Right forelimb (tissue), 1 donor: ENCODE measurements at regions not wholly inside any gene's neighbourhood (a gene's known extent, or its start where the extent isn't known, plus 50 kb on each side); places are given as distances from the start of the nearest gene placed in this dataset.
"Not testable (repeated sequence)": the region's sequence is repeated elsewhere in the genome, so short reads cannot be mapped to it uniquely, and the experiment has no call there.

ENCODE experiments used
- DNase-seq: peaks from one replicate; pipeline ENCODE4 v3.0.0-alpha.2; 2018

GRCh38 chr3:104066658-104067057 lies 1300.1 kb upstream of the ALCAM start:
- no peak for DNase-seq

GRCh38 chr3:104069114-104069513 lies 1297.6 kb upstream of the ALCAM start:
- DNase-seq = no peak

- DNase-seq = no peak
These were observed 1295.8 kb upstream of the ALCAM start for GRCh38 chr3:104070906-104071305.

GRCh38 chr3:104080088-104080626 lies 1286.6 kb upstream of the ALCAM start:
- no peak for DNase-seq

- no peak for DNase-seq
These were observed 1278.0 kb upstream of the ALCAM start for GRCh38 chr3:104088738-104089137.

GRCh38 chr3:104089987-104090386 lies 1276.7 kb upstream of the ALCAM start:
- DNase-seq = not testable (repeated sequence)

- no peak for DNase-seq
These were observed 1265.0 kb upstream of the ALCAM start for GRCh38 chr3:104101736-104102135.

DNA sequence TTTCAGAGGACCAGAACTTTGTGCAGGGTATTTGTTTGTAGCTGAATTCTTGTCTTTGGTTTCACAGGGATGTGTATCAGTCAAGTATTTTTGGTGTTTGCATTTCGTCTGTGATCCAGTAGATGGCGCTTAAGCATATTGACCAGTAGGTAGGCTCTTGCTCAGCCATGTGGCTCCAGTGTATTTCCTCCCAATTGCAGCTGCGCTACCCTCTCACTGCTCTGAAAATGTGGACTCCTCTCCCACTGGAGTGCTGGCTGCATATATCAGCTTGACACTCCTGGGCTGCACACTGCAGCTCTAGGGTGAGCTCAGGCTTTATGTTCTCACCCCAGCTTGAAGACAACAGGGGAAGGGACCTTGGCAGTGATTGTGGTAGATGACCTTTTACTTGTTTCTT lies 1264.3 kb upstream of the ALCAM start:
- DNase-seq = no peak

GRCh38 chr3:104106276-104106675 lies 1260.4 kb upstream of the ALCAM start:
- no peak for DNase-seq

DNA sequence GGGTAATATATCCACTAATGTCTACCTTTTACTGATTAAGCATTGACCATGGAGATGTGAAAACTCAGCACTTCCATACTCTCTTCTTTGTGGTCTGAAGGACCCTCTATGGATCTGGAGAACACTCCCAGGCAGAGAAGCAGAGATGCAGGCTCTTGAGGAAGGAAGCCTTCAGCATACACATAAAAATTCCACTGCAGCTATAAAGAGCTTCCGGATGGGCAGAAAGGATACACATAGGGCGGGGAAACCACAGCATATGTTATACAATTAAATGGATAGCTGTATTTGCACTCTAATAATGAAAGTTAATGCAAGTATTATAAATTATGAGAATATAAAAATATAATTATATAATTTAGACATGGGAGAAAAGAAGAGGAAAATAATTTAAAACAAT lies 1258.2 kb upstream of the ALCAM start:
- no peak for DNase-seq

GRCh38 chr3:104126463-104126862 lies 1240.2 kb upstream of the ALCAM start:
- DNase-seq = no peak

DNA sequence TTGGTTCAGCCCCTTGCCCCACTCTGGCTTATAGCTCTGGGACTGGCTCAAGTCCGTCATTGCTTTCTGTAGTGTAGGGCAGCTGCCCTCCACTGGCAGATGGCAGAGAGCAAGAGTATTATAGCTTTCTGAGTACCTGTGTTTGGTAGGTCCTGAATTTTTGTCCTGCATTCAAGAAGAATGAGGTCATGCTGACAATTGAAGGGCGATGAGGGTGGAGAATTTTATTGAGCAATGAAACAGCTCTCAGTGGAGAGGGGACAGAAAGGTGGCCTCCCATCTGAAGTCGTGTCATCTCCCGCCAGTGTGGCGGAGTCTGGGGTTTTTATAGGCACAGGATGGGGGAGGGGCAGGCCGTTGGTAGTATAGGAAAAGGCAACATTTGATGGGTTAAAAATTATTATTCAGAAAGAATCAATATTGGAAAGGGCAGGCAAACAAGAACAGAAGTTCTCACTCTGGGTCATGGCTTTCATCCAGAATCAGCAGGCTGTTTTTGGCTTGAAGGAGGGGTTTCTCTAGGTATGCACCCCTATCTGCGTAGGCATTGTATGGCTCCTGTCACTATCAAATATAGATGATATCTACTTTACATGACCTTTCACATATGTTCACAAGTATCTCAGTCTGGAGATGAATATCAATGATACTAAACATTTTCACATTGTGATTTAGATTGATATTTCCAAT lies 1239.7 kb upstream of the ALCAM start:
- DNase-seq = no peak

GRCh38 chr3:104127830-104128229 lies 1238.9 kb upstream of the ALCAM start:
- no peak for DNase-seq

GRCh38 chr3:104132566-104133403 lies 1233.9 kb upstream of the ALCAM start:
- DNase-seq = no peak

GRCh38 chr3:104133630-104134029 lies 1233.1 kb upstream of the ALCAM start:
- no peak for DNase-seq

- DNase-seq = no peak
These were observed 1229.6 kb upstream of the ALCAM start for GRCh38 chr3:104137116-104137515.

- DNase-seq = no peak
These were observed 1221.5 kb upstream of the ALCAM start for GRCh38 chr3:104145164-104145563.

DNA sequence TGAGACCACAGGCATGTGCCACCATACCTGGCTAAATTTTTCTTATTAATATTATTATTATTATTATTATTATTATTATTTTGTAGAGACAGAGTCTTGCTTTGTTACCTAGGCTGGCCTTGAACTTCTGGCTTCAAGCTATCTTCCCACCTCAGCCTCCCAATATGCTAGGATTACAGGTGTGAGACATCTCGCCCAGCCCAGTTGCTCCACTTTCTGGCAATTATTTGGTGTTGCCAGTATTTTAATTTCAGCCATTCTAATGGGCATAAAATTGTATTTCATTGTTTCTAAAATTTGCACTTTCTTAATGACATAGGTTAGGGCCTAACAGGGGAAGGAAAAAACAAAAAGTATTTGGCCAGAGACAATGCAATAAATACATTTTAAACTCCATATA lies 1217.6 kb upstream of the ALCAM start:
- no peak for DNase-seq

DNA sequence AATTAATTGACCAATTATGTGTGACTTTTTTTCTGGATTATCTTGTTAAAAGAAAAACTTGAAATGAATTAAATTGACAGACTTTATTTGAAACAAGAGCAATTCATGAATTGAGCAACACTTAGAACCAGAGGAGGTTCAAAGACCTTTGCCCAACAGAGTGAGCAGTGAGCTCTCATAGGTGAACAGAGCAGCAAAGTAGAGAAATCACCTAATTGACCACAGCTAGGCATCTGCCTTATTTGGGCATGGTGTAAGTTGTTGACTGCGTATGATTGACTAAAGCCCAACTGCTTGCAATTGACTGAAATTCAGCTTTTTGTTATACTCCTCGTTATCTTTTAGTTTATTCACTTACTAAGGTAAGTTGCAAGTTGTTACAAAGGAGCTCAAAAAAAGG lies 1216.0 kb upstream of the ALCAM start:
- DNase-seq = no peak

GRCh38 chr3:104154896-104155295 lies 1211.8 kb upstream of the ALCAM start:
- no peak for DNase-seq

DNA sequence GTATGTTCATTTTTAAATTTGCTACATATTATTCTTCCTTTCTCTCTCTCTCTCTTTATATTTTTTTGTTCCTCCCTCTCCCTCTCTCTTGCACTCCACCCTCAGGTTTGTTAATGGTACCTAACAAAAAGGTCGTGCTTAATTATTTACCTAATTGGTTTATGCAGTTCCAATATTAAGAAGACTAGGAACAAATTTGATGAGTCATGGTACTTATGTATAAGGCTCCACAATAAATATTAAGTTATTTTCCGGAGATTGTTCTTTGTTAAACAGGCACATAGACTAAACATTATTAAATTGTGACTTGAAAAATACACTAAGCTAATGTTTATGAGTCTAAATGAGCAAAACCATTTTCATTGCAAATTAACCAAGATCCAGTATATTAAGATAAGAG lies 1200.8 kb upstream of the ALCAM start:
- no peak for DNase-seq

GRCh38 chr3:104168386-104168785 lies 1198.3 kb upstream of the ALCAM start:
- no peak for DNase-seq

- DNase-seq = no peak
These were observed 1191.0 kb upstream of the ALCAM start for GRCh38 chr3:104175696-104176095.

DNA sequence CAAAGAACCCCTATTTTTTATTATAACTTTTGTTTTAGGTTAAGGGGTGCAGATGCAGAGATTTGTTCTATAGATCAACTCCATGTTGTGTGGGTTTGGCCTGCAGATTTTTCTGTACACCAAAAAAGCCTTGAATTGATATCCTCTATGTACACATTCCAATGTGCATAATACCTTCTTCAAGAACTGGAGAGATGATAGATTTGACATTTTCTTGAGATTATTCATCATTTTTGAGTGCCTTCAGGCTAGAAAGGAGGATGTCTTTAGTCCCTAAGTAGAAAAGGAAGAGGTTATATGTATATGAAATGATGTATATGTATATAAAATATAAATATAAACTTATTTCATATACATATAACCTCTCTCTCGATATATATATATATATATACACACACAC lies 1190.0 kb upstream of the ALCAM start:
- DNase-seq = no peak
